Motor neuron (in vitro differentiated cells): ENCODE measurements at regions not wholly inside any gene's neighbourhood (a gene's known extent, or its start where the extent isn't known, plus 50 kb on each side); places are given as distances from the start of the nearest gene placed in this dataset.

Source experiments
- ATAC-seq, 8 experiments: fragments of 200-7000 bp; cut with Tn5 transposase; replicated peaks in 6 of 8; 2 replicates each; pipeline ENCODE4 v1.8.0; 2021; ENCODE audit warnings: mild to moderate bottlenecking in 8 of 8, moderate library complexity in 8 of 8
- H3K27ac ChIP-seq, 2 donors: fragments of 250-450 bp; sonication (Bioruptor Pico); 2 replicates each; pipeline ENCODE4 v1.9.0; 2021; ENCODE audit warnings: antibody characterized with exemption in 2 of 2, mild to moderate bottlenecking in 2 of 2, moderate library complexity in 1 of 2
- H3K4me1 ChIP-seq, 2 donors: fragments of 250-450 bp; sonication (Bioruptor Pico); replicated peaks in 1 of 2; 2 replicates each; pipeline ENCODE4 v1.6.1; 2021; ENCODE audit warnings: antibody characterized with exemption in 2 of 2, mild to moderate bottlenecking in 2 of 2, moderate library complexity in 1 of 2
- H3K4me3 ChIP-seq, 5 donors: fragments of 250-450 bp; sonication (Bioruptor Pico); 2 replicates each; pipeline ENCODE4 v1.9.0; 2021; ENCODE audit warnings: antibody characterized with exemption in 5 of 5, mild to moderate bottlenecking in 5 of 5, moderate library complexity in 4 of 5
- WGBS, 10 experiments: fragments of 450-650 bp; shearing (Covaris generic); methylation state at CpG; one replicate each; pipeline ENCODE4 v1.0.0; 2022; 5-methylcytosine and 5-hydroxymethylcytosine counted together
- in situ Hi-C, 9 experiments: fragments of 400-800 bp; cut with MboI; loops; one replicate each; pipeline ENCODE4 v1.15.0; 2021; ENCODE audit warnings: low sequenced_read_pairs in 9 of 9, low pct_unique_long_range_greater_than_20kb in 2 of 9; ENCODE audit not compliant: unreplicated experiment in 9 of 9

DNA sequence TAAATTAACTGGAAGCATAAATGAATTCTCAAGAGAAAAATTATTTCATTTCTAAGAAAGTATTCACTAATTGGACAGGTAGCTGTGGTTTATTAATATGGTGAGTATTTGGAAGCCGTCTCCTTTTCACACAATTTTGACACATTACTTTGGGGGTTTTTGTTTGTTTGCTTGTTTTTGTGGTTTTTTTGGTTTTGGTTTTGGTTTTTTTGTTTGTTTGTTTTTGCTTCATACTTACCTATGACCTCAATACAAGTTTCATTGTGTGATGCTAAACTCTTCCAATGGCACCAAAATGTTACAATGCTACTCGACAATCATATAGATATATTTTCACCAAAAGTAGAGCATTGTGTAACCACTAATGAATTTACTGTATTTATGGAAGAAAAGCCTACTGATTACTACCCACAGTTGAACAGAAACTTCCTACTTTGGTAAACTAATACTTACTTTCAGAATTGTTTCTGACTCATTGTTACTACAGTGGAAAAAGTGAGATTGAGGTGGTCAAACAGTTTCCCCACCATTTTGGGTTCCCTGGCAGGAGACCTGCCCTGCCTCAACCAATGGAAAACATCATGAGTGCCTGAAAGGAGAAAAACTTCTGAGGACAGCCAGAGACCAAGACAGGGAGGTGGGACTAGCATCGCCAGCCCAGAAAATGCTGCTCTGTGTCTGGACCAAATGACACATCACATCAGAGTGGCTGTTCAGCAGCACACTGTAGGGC, 443.1 kb downstream of the HNRNPD start:
- ATAC-seq, result no peak
- 10 to 100% (median 87%) methylated on average over 2 to 3 of the region's 3 CpGs for WGBS, 10 experiments
- in situ Hi-C loops, result no loop called here
- Histone ChIP-seq H3K4me1 (no peaks in the 10 kb centered on the region), H3K4me3 (no peak overlapping the region), H3K27ac (no peak overlapping the region)

DNA sequence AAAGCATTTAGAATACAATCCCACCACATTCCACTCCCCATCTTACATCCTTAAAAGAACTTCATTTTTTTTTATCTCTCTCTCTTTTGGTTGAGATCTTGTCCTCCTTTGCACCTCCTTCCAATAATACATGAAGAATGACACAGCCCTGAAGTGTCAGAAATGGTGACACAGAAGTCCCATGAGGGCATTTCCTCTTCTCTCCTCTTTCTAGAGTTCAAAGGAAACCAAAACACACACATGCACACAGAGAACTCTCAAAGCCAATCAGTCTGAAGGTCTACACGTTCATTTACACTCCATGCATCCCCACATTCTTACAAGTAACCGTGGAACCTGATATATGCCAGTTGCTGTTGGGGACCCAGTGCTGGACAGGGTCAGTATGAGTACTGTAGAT, 450.7 kb downstream of the HNRNPD start:
- H3K27ac ChIP-seq, result no peak overlapping the region
- in situ Hi-C loops, result no loop called here
- WGBS, 10 experiments, result 0 to 71% (median 40%) methylated on average over 1 to 2 of the region's 2 CpGs; no CpG with 5 or more reads in 4 of the 10 experiments
- H3K4me1 ChIP-seq, result peaks cover 21 to 31% of the 10 kb centered on the region in 2 donors
- peak in 1 of 8 experiments; percentile 20 for ATAC-seq
- H3K4me3 ChIP-seq, result no peak overlapping the region

DNA sequence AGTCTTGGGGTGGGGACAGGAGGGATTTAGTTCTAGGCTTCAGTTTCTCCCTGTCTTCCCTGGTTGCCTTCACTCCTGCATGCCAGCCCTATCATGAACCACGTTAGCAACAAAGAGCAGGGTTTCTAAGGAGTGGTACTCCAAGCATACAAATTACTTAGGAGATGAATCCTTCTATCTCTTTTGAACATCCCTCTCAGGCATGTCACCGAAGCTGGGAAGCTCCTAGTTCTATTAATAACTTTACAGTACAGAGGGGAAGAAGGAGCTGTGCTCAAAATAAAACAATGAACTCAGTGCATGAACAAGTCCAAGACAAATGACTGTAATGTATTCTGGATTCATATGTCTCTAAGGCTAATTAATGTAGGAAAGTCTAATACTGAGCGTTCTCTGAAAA, 450.6 kb upstream of the RASGEF1B start:
- Histone ChIP-seq H3K27ac (peak overlapping the region in 1 of 2 donors; percentile 34), H3K4me1 (peaks cover 21 to 31% of the 10 kb centered on the region in 2 donors), H3K4me3 (no peak overlapping the region)
- in situ Hi-C loops, result no loop called here
- 0 to 67% (median 40%) methylated on average over 1 to 3 of the region's 3 CpGs; no CpG with 5 or more reads in 3 of the 10 experiments for whole genome bisulfite sequencing, 10 experiments
- peak in 6 of 8 experiments; percentile 14 to 72 (median 64) for ATAC-seq

DNA sequence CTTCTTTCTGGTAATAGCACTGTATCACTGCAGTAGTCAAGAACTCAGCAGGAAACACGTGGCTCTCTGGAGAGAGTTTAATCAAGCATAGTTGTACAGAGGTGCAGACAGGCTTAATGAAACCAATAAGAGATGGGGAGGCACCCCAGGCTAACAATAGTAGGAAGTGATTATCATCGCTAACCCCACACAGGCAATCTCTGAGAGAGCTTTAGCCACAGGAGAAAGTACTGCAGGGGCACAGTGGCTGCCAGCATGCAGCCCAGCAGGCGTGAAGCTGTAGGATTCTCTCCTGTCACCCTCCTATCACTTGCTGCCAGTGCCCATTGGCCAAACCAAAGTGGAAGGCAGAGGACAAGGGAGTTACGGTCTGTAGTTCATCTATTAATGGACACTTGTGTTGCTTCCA, 450.0 kb upstream of the RASGEF1B start:
- Histone ChIP-seq H3K4me3 (no peak overlapping the region), H3K27ac (peak overlapping the region in 1 of 2 donors; percentile 34), H3K4me1 (peaks cover 21 to 31% of the 10 kb centered on the region in 2 donors)
- WGBS, 10 experiments, result 0 to 60% (median 18%) methylated on average over 1 to 4 of the region's 4 CpGs; no CpG with 5 or more reads in 5 of the 10 experiments
- ATAC-seq, result peak; percentile 54 to 93 (median 74)
- in situ Hi-C loops, result no loop called here

DNA sequence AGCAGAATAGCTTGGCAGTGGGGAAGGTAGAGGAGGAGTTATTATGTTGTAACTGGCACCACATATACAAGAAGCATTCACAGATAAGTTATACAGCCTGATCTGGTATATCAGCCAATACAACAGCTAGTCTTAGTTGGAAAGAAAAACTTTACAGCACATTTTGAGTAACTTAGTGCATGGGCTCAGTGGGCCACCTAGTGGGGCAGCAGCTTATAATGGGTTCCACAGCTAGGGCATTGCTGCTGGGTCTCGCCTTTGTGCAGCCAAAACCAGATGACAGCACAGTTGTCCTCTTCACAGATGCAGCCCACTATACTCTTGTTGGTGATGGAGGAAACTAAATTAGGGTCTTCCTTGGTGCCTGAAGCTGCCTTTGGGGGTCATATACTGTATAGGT, 448.1 kb upstream of the RASGEF1B start:
- WGBS, 10 experiments, result 20 to 100% (median 80%) methylated on average over 1 of the region's 1 CpG; no CpG with 5 or more reads in 7 of the 10 experiments
- in situ Hi-C loops, result no loop called here
- Histone ChIP-seq H3K4me1 (peaks cover 21 to 31% of the 10 kb centered on the region in 2 donors), H3K27ac (no peak overlapping the region), H3K4me3 (no peak overlapping the region)
- peak in 1 of 8 experiments; percentile 15 for ATAC-seq

DNA sequence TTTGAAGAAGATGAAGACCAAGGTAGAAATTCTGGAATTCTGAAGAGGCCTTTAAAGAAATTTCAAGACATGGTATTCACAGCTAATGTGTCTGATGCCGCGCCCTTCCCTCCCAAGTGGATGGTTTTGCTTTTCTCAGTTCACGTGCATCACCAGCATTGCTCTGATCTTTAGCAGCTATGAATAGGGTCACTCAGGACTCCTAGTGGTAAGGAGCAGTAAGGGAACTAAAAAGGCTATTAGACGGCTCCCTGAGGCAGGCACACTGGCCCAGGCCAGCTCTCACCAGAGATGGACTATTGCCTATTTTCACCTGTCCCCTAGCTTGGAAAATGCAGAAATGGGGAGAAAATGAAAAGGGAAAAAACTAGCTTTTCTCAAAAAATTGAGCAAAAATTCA, 447.5 kb upstream of the RASGEF1B start:
- Histone ChIP-seq H3K4me3 (no peak overlapping the region), H3K4me1 (peaks cover 21 to 31% of the 10 kb centered on the region in 2 donors), H3K27ac (no peak overlapping the region)
- ATAC-seq, result peak in 5 of 8 experiments; percentile 36 to 91 (median 68)
- 32 to 92% (median 71%) methylated on average over 1 to 4 of the region's 4 CpGs for WGBS, 10 experiments
- in situ Hi-C loops, result no loop called here

DNA sequence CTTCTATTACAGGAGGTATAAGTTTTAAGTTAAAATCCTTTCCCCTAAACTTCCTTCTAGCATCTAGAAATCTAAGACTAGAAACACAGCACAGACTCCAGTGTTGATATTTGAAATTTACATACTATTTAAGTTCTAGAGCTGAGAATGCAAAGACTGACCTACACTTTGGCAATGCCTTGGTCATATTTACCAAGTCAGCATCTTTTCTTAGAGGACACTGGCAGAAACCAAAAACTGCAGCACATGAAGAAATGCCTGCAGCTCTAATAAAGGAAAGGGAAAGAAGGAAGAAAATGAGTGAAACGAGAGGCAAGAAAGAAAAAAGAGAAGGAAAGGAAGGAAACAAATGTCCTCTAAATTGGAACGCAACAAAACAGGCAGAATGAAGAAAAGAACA, 443.7 kb upstream of the RASGEF1B start:
- no peak for ATAC-seq
- Histone ChIP-seq H3K4me1 (peaks cover 18 to 20% of the 10 kb centered on the region in 2 donors), H3K4me3 (no peak overlapping the region), H3K27ac (no peak overlapping the region)
- in situ Hi-C loops, result no loop called here
- 13 to 100% (median 84%) methylated on average over 1 to 2 of the region's 2 CpGs for WGBS, 10 experiments

DNA sequence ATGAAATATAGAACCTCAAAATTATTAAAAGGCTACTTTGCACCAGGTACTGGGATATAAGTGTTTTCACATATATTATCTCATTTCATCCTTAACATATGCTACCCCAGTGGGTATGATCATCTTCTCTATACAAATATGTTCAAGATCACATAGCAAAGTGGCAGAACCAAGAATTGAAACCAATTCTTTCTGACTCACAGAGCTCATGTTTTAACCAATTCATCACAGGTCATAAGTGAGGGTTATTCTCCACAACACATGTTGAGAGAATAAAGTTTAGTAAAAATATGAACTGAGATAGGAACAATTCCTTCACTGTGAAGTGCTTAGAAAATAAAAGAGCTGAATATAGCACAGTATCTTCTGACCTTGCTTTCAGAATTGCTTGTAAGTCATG, 442.9 kb upstream of the RASGEF1B start:
- Histone ChIP-seq H3K4me3 (no peak overlapping the region), H3K4me1 (peaks cover 18% of the 10 kb centered on the region in 2 donors), H3K27ac (no peak overlapping the region)
- in situ Hi-C loops, result no loop called here
- ATAC-seq, result peak in 1 of 8 experiments; percentile 16

DNA sequence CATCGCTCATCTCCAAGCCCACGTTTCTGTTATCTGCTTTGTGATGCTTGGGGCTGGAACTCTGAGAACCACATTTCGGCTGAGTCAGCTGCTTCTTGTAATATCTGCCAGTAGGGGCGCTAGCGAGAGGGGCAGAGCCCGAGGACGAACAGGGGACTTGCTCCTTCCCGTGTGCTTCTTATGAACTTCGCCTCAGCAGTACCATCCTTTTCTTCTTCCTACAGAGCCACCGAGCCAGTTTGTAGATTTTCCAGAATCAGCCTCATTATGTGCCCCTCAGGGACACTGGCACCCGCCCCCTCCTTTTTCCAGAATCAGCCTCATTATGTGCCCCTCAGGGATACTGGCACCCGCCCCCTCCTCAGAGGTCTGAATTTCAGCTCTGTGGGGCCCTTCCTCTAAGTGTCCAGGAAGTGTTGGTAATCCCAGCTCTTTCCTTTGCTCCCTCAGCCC, 441.7 kb upstream of the RASGEF1B start:
- Histone ChIP-seq H3K4me1 (peaks cover 18% of the 10 kb centered on the region in 2 donors), H3K27ac (no peak overlapping the region), H3K4me3 (no peak overlapping the region)
- ATAC-seq, result peak in 4 of 8 experiments; percentile 9 to 68 (median 65)
- WGBS, 10 experiments, result 0 to 58% (median 30%) methylated on average over 1 to 5 of the region's 12 CpGs; no CpG with 5 or more reads in 4 of the 10 experiments
- in situ Hi-C loops, result no loop called here

DNA sequence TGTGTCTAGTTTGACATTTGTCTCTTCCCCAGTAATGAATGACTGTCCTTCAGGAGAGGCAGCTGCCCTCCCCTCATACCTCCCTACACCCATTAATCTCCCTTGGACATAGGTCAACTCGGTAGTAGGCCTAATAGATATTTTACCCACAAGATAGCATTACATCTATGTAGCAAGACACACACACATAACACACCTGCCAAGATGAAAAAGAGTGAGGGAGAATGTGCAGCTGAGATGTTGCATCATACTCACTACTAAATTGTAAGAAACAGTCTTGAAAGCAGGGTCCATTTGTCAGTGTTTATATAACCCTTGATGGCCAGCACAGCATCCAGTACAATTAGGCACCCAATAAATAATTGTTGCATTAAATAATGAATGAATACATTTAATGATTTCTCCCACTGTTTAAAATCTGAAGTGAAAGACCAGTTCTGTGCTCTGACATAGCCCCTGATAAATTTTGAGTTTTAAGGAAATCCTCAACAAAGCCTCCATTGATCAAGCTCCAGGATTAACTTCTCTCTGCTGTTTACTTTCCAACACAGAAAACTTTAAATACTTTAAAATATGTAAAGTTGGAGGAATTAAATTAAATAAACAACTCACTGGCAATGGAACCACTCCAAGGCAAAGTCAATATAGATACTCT, 440.8 kb upstream of the RASGEF1B start:
- peak in 5 of 8 experiments; percentile 87 to 97 (median 96) for ATAC-seq
- WGBS, 10 experiments, result 0 to 60% (median 41%) methylated on average over 1 of the region's 1 CpG; no CpG with 5 or more reads in 2 of the 10 experiments
- Histone ChIP-seq H3K4me1 (peaks cover 18% of the 10 kb centered on the region in 2 donors), H3K4me3 (no peak overlapping the region), H3K27ac (peak overlapping the region in 1 of 2 donors; percentile 2)
- in situ Hi-C loops, result no loop called here

DNA sequence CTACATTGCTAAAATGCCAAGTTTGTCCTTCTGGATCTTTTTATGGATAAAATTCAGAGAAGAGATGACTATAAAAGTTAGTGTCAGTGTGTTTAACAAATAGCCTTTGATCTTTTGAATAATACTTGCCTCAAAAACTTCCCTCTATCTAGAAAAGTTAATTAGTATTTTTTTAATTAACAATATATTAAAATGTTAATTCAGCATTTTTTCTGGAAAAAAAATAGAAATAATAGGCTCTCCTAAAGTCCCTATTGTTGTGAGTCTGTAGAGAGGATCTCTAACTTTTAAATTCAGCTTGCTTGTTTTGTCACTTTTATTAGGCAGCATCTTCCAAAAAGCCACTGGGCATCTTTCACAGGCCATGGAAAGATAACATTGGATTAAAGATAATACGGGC, 435.2 kb upstream of the RASGEF1B start:
- in situ Hi-C loops, result no loop called here
- no peak overlapping the region for H3K4me3 ChIP-seq
- 17 to 100% (median 90%) methylated on average over 1 of the region's 1 CpG; no CpG with 5 or more reads in 3 of the 10 experiments for WGBS, 10 experiments
- ATAC-seq, result no peak
- no peak overlapping the region for H3K27ac ChIP-seq
- H3K4me1 ChIP-seq, result peaks cover 10% of the 10 kb centered on the region in 2 donors

DNA sequence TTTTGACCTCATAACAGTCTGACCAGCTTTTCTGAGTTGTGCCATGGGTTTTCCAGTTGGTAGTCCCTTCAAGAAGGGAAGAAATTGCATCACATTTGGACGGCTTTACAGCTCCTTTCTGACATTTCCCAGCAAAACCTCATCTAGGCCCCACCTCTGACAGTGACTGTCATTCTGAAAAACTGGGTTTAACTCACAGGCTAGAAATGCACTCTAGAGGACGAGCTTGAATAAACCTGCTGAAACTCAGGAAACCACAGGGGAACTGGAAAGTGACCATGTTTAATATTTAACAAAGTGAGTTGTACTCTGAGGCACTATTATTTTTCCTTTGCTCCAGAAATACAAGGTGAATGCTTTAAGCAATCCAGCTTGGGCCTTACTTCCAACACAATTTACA, 434.3 kb upstream of the RASGEF1B start:
- no peak overlapping the region for H3K27ac ChIP-seq
- peaks cover 7 to 8% of the 10 kb centered on the region in 2 donors for H3K4me1 ChIP-seq
- no peak overlapping the region for H3K4me3 ChIP-seq
- in situ Hi-C loops, result no loop called here
- peak in 7 of 8 experiments; percentile 40 to 77 (median 65) for ATAC-seq
- 0 to 83% (median 38%) methylated on average over 1 to 2 of the region's 2 CpGs; no CpG with 5 or more reads in 3 of the 10 experiments for WGBS, 10 experiments

DNA sequence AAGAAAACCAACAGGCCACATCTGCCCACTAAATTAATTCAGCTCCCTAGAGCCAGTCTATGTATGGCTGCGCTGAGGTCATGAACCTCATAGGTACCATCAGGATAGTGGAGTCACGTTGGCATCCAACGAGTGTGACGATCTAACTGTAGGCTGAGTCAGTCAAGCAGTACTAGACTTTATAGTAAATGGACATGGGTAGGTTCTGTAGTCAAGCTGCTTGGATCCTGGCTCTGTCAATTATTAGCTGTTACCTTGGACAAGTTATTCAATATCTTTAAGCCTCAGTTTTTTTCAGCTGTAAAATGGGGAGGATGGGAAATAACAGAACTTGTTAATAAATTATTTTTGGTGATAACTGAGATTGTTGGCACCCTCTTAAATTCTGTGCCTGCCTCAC, 432.4 kb upstream of the RASGEF1B start:
- in situ Hi-C loops, result no loop called here
- no peak for ATAC-seq
- Histone ChIP-seq H3K4me3 (no peak overlapping the region), H3K27ac (no peak overlapping the region), H3K4me1 (peaks cover 13 to 14% of the 10 kb centered on the region in 2 donors)
- 60 to 100% (median 92%) methylated on average over 2 to 4 of the region's 4 CpGs; no CpG with 5 or more reads in 4 of the 10 experiments for WGBS, 10 experiments
